DMS53 treated with DMSO at 0.1 percent for 48 hours (cell line): ENCODE measurements at regions not wholly inside any gene's neighbourhood (a gene's known extent, or its start where the extent isn't known, plus 50 kb on each side); places are given as distances from the start of the nearest gene placed in this dataset.

Experiments used
- DNase-seq: peaks from one replicate; lab custom pipeline; 2025; ENCODE audit not compliant: unreplicated experiment; lab: John Stamatoyannopoulos, UW

DNA sequence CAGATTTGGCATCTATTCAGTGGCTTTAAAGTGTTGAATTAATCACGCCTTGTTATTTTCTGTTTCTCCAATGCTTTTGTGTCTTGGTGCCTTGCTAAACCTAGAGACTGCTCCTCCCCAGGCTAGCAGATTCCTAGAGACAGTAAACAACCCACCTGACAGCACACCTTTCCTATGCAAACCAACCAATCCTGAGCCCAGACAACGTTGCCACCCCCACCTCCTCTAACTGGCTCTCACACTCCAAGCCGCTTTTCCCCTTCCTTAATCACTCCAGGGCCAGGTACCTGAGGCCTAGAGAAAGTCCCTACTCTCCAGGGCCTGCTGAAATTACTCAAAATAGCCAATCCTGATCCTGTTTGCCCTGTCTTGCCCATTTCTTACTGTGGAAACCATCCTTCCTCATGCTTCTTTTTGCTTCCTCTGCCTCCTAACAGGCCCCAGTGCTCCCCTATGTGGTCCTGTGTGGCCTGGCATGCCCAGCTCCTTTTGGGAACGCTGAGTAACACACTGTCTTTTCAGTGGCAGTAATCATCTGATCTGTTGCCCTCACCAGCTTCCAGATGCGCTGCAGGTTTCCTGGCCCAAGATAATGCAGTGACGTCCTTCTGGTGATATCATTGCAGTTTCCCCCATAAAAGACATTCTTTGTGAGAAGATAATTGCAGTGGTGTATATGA lies 53.4 kb downstream of the GAS1 start:
- DNase-seq = no peak

- no peak for DNase-seq
Measured at GRCh38 chr9:86892576-86892975, 54.7 kb downstream of the GAS1 start.

- DNase-seq = no peak
Measured at GRCh38 chr9:86891886-86892437, 55.3 kb downstream of the GAS1 start.

- no peak for DNase-seq
Measured at GRCh38 chr9:86891091-86891490, 56.2 kb downstream of the GAS1 start.

DNA sequence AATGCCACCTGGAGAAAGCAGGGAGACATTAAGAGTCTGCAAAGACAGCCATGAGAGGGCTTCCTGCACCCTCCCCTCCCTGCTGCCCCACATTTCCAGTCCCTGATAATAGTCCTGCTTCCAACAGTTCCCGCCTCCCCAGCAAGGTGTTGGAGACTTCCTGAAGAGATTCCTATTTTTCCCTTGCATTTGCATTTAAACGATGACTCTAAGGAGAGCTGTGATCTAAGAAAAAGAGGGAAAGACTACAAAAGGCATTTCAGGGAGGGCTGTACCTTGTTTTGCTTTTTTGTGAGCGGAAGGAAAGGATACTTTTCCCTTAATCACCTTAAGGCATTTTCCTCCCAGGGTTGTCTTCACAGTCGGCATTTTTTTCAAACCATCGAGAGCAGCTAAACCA lies 62.1 kb downstream of the GAS1 start:
- DNase-seq = no peak

- no peak for DNase-seq
Measured at GRCh38 chr9:86876621-86877196, 70.6 kb downstream of the GAS1 start.

- DNase-seq = no peak
Measured at GRCh38 chr9:86868616-86869015, 78.7 kb downstream of the GAS1 start.

DNA sequence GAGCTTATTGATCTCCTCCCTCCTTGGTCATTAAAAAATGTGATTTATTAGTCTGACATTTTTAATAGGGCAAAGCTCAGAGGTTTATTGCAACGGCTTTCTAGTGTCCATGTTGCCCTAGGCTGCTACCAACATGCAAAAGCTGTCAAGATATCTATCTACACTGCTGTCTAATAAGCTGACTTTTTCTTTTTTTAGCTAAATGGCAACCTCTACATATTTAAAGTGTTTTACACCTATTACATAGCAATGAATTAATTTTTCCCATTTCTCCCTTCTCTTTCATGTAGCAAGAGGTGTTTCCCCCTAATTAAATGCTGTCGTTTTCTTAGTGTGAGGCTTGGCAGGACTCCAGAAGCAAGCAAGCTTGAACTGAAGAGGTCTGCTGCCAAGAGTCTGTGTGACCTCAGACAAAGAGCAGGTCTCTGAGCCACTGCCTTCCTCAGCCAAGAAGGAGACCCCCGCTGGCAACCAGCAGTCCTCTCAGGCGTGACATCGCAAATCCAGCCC lies 79.4 kb downstream of the GAS1 start:
- DNase-seq = no peak

- DNase-seq = no peak
Measured at GRCh38 chr9:86865952-86866351, 81.4 kb downstream of the GAS1 start.

- no peak for DNase-seq
Measured at GRCh38 chr9:86860006-86860405, 87.3 kb downstream of the GAS1 start.

- DNase-seq = no peak
Measured at GRCh38 chr9:86859056-86859455, 88.2 kb downstream of the GAS1 start.

DNA sequence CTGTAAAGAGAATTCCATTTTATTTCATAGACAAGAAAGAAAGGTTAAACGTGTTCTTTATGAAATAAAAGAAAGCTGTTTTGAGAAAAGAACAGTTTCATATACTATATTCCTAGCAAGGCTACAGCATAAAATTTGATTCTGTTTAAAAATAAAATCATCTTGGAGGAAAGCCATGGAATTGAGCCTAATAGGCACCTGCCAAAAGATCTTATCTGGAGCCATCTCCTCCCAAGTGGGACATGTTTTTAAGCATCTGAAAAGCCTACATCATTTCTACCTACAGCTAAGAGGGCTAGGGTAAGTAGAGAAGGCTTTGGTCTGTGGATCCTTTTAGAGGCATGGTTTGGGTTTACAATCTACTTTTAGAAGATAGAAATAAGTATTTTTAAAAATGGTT lies 89.3 kb downstream of the GAS1 start:
- no peak for DNase-seq

DNA sequence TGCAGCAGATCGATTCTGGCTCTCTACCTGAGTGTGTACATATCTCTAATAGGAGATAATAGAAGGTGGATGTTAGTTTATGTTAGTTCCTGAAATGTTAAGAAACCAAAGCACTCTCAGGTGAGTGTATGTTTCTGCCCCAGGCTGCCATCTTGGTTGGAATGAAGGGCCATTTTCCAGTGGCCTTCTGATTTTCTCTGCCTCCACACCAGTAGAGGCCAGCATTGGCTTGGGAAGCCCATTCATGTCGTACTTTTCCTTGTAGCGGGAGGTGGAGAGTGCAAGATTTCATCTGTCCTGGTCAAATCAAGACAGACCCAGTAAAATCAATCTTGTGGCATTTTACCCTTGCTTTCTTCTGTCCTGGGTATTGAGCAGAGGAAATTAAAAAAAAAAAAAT lies 91.0 kb downstream of the GAS1 start:
- no peak for DNase-seq

GRCh38 chr9:86854898-86855523 lies 92.3 kb downstream of the GAS1 start:
- DNase-seq = no peak

DNA sequence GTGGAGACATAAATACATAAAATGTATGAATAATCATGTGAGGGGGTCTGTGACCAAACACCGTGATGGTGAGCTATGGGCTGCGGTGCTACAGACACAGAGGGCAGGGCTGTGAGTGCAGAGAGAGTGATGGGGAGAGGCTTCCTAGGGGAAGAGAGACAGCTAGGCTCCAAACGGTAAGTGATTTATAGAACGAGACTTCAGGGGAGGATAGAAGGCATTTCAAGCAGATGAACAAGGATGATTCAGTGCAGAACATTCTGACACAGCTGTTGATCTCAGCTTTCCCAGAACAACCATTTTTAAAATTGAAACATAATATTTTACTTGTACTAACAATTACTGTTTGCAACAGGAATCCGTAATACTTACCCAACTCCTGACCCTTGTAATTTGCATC lies 100.7 kb downstream of the GAS1 start:
- DNase-seq = no peak

DNA sequence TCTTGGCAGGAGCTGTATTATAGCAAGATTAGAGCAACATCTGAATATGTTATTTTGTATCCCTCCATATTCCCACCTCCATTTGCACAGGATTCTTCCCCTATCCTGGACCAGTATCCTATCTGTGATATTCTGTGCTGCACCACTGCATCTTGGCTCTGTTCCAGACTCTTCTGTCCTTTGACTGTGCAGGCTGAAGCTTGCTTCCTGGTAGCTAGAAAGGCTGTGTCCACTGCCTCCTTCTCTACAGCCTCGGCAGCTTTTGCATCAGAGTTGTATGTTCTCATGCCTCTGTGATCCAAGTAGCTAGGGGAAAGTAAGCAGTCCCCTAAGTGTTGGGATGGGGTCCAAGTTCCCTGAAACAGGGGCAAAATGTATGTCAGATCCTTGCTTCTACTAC lies 104.1 kb downstream of the GAS1 start:
- DNase-seq = no peak

- no peak for DNase-seq
Measured at GRCh38 chr9:86842573-86842972, 104.7 kb downstream of the GAS1 start.

DNA sequence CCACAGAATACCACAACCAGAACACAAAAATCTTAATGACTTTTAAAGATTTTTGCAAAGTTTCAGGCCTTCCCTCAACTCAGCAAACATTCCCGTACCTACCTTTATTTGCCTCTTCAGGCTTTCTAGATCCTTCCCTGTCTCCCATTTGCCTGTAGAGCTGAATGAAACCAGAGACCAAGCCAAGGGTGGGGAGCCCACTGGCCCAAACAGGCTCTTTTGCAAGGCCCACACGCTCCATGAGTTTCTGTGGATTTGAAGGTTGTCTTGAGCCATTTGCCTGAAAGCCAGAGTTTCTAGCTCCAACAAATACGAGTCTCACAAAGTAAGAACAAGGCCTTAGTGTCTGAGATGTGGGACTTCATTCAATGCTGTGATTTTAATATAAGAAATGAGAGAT lies 107.8 kb downstream of the GAS1 start:
- DNase-seq = no peak

DNA sequence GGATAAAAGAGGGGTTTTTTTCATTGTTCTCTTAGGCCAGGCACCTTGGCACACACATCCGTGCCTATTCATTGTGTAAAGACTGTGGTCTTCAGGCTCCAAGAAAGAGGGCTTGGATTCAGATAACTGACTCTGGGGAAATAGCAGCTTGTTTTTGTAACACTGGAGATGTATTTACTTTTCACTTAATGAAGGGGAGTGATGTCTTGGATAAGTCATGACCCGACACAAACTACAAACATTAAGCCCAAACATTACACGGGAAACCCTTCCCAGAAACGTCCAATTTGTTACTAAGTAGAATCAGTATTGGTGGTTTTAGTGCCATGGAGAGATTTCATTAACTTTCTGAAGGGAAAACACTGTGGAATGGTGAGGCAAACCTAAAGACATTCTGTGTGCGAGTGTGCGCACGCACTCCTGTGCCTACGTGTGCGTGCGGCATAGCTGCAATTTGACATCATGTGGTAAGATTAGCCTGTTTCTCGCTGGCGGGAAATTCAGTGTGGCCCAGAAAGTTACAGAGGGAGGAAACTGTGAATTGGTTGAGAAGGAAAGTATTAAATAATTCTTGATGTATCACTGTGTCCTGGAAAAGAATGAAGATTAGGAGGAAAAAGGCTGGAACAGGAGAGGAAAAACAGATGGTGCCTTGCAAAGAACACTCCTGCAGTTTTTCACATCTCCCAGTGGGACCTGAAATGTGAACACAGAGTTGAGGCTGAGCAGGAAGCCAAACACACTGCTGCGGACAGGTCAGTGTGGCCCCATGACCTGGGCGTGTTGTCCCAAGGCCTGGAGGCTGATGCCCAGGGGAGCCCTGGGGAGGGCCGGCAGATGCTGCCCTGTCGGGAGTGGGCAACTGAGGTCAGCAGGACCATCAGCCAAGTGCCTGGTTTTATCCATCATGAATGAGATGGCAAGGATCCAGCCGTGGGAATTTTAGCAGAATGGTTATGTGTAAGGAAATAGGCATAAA lies 108.5 kb downstream of the GAS1 start:
- no peak for DNase-seq

DNA sequence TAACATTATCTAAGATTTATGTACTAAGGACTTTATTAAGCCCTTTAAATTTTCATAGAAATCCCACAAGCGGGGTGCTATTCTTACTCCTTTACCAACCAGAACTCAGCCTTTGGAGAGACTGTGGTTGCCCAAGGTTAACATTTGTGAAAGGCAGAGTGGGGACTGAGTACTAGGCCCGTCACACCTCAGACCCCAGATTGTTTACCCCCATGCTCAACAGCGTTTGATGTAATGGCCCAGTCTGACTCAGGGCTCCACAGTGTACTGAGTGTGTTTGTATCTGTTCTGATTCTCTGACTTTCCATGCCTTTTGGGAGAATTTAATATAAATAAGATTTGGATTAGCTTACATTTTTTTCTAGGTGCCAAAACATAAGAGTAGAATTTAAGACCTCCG lies 110.0 kb downstream of the GAS1 start:
- no peak for DNase-seq

GRCh38 chr9:86836797-86837196 lies 110.5 kb downstream of the GAS1 start:
- no peak for DNase-seq
